ENCODE measurements at regions not wholly inside any gene's neighbourhood (a gene's known extent, or its start where the extent isn't known, plus 50 kb on each side); places are given as distances from the start of the nearest gene placed in this dataset.

GRCh38 chr17:77088455-77089123, 52.2 kb upstream of the SEC14L1 start (continued):
- TF ChIP-seq ATF2 (CRISPR knock-in tag; IDR thresholded peaks at IDR 0.05; ENCODE audit: borderline replicate concordance, low read depth) (no peak), ZNF263 (CRISPR knock-in tag; IDR thresholded peaks at IDR 0.05; ENCODE audit: low read depth) (no peak), FOXP4 (CRISPR knock-in tag; IDR thresholded peaks at IDR 0.05) (peak; percentile 62; the same call in 1 of the 2 replicates), MLX (CRISPR knock-in tag; IDR thresholded peaks at IDR 0.05) (no peak), SMAD4 (CRISPR knock-in tag; IDR thresholded peaks at IDR 0.05) (no peak), NFATC4 (CRISPR knock-in tag; IDR thresholded peaks at IDR 0.05) (no peak), PREB (CRISPR knock-in tag; IDR thresholded peaks at IDR 0.05; ENCODE audit: borderline replicate concordance) (peak; percentile 86; the same call in 1 of the 2 replicates), SOX15 (CRISPR knock-in tag; IDR thresholded peaks at IDR 0.05) (no peak), SP1 (CRISPR knock-in tag; conservative IDR thresholded peaks at IDR 0.05) (peak; percentile 59), ETV6 (CRISPR knock-in tag; IDR thresholded peaks at IDR 0.05) (peak; percentile 99), ERG (CRISPR knock-in tag; IDR thresholded peaks at IDR 0.05) (no peak), SMAD3 (CRISPR knock-in tag; IDR thresholded peaks at IDR 0.05; ENCODE audit: borderline replicate concordance) (0 out of 2 replicates have a peak, but pooled peaks have one; percentile 87), USF2 (CRISPR knock-in tag; IDR thresholded peaks at IDR 0.05) (peak; percentile 83), KAT7 (CRISPR knock-in tag; IDR thresholded peaks at IDR 0.05; ENCODE audit: borderline replicate concordance) (peak; percentile 90), HMGXB4 (CRISPR knock-in tag; IDR thresholded peaks at IDR 0.05) (peak; percentile 74; the same call in 1 of the 2 replicates), ZBTB43 (CRISPR knock-in tag; IDR thresholded peaks at IDR 0.05) (peak; percentile 41; the same call in 1 of the 2 replicates), GTF2I (CRISPR knock-in tag; conservative IDR thresholded peaks at IDR 0.05) (no peak), ATF6 (CRISPR knock-in tag; IDR thresholded peaks at IDR 0.05) (no peak)
